ENCODE measurements at regions not wholly inside any gene's neighbourhood (a gene's known extent, or its start where the extent isn't known, plus 50 kb on each side); places are given as distances from the start of the nearest gene placed in this dataset.

- TF ChIP-seq BCL3 (IDR thresholded peaks at IDR 0.05) (no peak), RAD21 (conservative IDR thresholded peaks at IDR 0.05 in 1 of 2, IDR thresholded peaks at IDR 0.05 in 1 of 2) (no peak), EHMT2 (IDR thresholded peaks at IDR 0.05; ENCODE audit: low read depth) (no peak), ZC3H11A (IDR thresholded peaks at IDR 0.05) (no peak), TP53 (CRISPR knock-in tag; IDR thresholded peaks at IDR 0.05) (no peak), HOXA7 (CRISPR knock-in tag; IDR thresholded peaks at IDR 0.05) (no peak), NR3C1 (IDR thresholded peaks at IDR 0.05) (no peak), RNF2 (IDR thresholded peaks at IDR 0.05; ENCODE audit: borderline replicate concordance, low read depth) (no peak), POLR2AphosphoS2 (conservative IDR thresholded peaks at IDR 0.05; ENCODE audit: low read length) (no peak)
Measured at GRCh38 chr22:34390400-34390799, 470.1 kb upstream of the LARGE1 start (continued).

GRCh38 chr22:34395370-34395769, 475.1 kb upstream of the LARGE1 start:
- Histone ChIP-seq H3K4me2 (no peak overlapping the region), H3K27ac (no peak overlapping the region), H3K9me3 (no peaks in the 10 kb centered on the region), H3K4me1 (no peaks in the 10 kb centered on the region), H3K4me3 (no peak overlapping the region)
- DNase-seq (ENCODE audit: low read depth in 1 of 2, low spot score in 1 of 2) (no peak), FAIRE-seq (no peak), ATAC-seq (no peak)
- CTCF ChIA-PET, result no interaction called here
- TF ChIP-seq PHF8 (IDR thresholded peaks at IDR 0.05; ENCODE audit: borderline replicate concordance, low read depth), result no peak
- no peak for TF ChIP-seq MAZ (IDR thresholded peaks at IDR 0.05; ENCODE audit: borderline replicate concordance, low read depth, low read length)
- no peak for TF ChIP-seq TP53 (CRISPR knock-in tag; IDR thresholded peaks at IDR 0.05)
- TF ChIP-seq RAD21 (conservative IDR thresholded peaks at IDR 0.05 in 1 of 2, IDR thresholded peaks at IDR 0.05 in 1 of 2), result no peak
- no peak for TF ChIP-seq BCL3 (IDR thresholded peaks at IDR 0.05)
- TF ChIP-seq SMC3 (IDR thresholded peaks at IDR 0.05), result no peak
- no peak for TF ChIP-seq REST (IDR thresholded peaks at IDR 0.05)
- TF ChIP-seq KDM1A (IDR thresholded peaks at IDR 0.05; ENCODE audit: low read depth), result no peak
- no peak for TF ChIP-seq HOXA7 (CRISPR knock-in tag; IDR thresholded peaks at IDR 0.05)
- no peak for TF ChIP-seq PBX3 (IDR thresholded peaks at IDR 0.05)
- TF ChIP-seq MAX (IDR thresholded peaks at IDR 0.05), result no peak
- no peak for TF ChIP-seq EP300 (IDR thresholded peaks at IDR 0.05)
- no peak for TF ChIP-seq KDM5A (IDR thresholded peaks at IDR 0.05)
- no peak for TF ChIP-seq ZC3H11A (IDR thresholded peaks at IDR 0.05)
- POLR2A ChIA-PET, result no interaction called here
- WGBS (ENCODE audit: missing lambda C conversion rate), result 0% methylated on average over 3 of the region's 4 CpGs
